ENCODE measurements at regions not wholly inside any gene's neighbourhood (a gene's known extent, or its start where the extent isn't known, plus 50 kb on each side); places are given as distances from the start of the nearest gene placed in this dataset.
"Not testable (repeated sequence)": the region's sequence is repeated elsewhere in the genome, so short reads cannot be mapped to it uniquely, and the experiment has no call there.

DNA sequence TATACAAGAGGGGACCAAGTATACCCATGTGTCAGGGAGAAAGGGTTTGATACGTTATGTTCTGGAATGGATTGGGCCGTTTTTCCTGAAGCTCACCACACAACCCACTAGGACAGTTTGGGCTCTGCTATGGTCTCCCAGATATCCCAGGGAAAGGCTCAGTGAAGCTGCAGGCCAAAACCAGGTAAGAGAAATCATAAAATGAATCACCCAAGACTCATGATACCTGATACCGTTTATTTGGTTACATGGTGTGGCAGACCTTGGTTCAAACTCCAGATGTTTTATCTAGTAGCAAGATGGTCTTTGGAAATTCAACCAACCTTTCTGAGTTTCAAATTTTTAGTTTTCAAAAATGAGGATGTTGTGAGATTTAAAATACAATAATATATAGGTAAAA is 177.6 kb downstream of the C12orf75 start:
- CTCF ChIA-PET = no interaction called here
- DNase-seq (ENCODE audit: unreplicated experiment) = no peak
- Mint-ChIP-seq H3K4me1 (ENCODE audit: insufficient read depth, unreplicated experiment) (peaks cover 7% of the 10 kb centered on the region), H3K36me3 (ENCODE audit: insufficient read depth, unreplicated experiment) (no peaks in the 10 kb centered on the region), H3K27ac (ENCODE audit: low read depth, unreplicated experiment) (no peak overlapping the region), H3K9me3 (ENCODE audit: unreplicated experiment) (no peaks in the 10 kb centered on the region), H3K27me3 (ENCODE audit: insufficient read depth, unreplicated experiment) (no peaks in the 10 kb centered on the region), H3K4me3 (ENCODE audit: unreplicated experiment) (no peak overlapping the region)
- TF ChIP-seq, protein P1, sequence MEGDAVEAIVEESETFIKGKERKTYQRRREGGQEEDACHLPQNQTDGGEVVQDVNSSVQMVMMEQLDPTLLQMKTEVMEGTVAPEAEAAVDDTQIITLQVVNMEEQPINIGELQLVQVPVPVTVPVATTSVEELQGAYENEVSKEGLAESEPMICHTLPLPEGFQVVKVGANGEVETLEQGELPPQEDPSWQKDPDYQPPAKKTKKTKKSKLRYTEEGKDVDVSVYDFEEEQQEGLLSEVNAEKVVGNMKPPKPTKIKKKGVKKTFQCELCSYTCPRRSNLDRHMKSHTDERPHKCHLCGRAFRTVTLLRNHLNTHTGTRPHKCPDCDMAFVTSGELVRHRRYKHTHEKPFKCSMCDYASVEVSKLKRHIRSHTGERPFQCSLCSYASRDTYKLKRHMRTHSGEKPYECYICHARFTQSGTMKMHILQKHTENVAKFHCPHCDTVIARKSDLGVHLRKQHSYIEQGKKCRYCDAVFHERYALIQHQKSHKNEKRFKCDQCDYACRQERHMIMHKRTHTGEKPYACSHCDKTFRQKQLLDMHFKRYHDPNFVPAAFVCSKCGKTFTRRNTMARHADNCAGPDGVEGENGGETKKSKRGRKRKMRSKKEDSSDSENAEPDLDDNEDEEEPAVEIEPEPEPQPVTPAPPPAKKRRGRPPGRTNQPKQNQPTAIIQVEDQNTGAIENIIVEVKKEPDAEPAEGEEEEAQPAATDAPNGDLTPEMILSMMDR (IDR thresholded peaks at IDR 0.05; ENCODE audit: unreplicated experiment) = no peak
- POLR2A ChIA-PET = interaction anchor here (0.9 to 1.3 kb wide), 2 partner anchors 10 to 22 kb away, joined by 3 read pairs; no protein-coding TSS in a partner anchor
- intact Hi-C loops (cut with micrococcal nuclease) = no loop called here
- no TSS peak for BruUV-seq (replicated peaks)

- ChIA-PET CTCF (interaction anchor here (0.7 kb wide), 1 partner anchor 288 kb away, joined by 4 read pairs; no protein-coding TSS in a partner anchor), POLR2A (no interaction called here)
- no peaks in the 10 kb centered on the region for H3K27me3 Mint-ChIP-seq (ENCODE audit: insufficient read depth, unreplicated experiment)
- no peak for DNase-seq (ENCODE audit: unreplicated experiment)
- no TSS peak for BruUV-seq (replicated peaks)
- no peak overlapping the region for H3K4me3 Mint-ChIP-seq (ENCODE audit: unreplicated experiment)
- intact Hi-C loops (cut with micrococcal nuclease) = no loop called here
- H3K9me3 Mint-ChIP-seq (ENCODE audit: unreplicated experiment) = no peaks in the 10 kb centered on the region
- no peaks in the 10 kb centered on the region for H3K36me3 Mint-ChIP-seq (ENCODE audit: insufficient read depth, unreplicated experiment)
- TF ChIP-seq, protein P1 (IDR thresholded peaks at IDR 0.05; ENCODE audit: unreplicated experiment) = no peak
- H3K4me1 Mint-ChIP-seq (ENCODE audit: insufficient read depth, unreplicated experiment) = peaks cover 7% of the 10 kb centered on the region
- H3K27ac Mint-ChIP-seq (ENCODE audit: low read depth, unreplicated experiment) = peak overlapping the region; percentile 3
These were observed 180.0 kb downstream of the C12orf75 start for GRCh38 chr12:105510526-105510925.

DNA sequence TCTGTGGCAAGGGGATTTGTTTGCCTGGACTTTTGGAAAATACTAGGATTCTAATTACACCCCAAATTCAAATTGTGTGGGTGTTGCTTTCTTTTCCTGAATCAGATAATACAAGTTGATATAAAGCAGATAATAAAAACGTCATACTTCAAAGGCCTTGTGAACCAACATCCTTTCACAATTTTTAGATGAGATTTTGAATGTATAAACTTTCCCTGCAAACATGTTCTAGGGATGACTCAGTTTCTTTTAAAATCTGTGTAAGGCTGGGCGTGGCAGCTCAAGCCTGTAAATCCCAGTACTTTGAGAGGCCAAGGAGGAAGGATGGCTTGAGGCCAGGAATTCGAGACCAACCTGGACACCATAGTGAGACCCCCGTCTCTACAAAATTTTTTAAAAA is 182.4 kb downstream of the C12orf75 start:
- H3K27ac Mint-ChIP-seq (ENCODE audit: low read depth, unreplicated experiment); DNase-seq (ENCODE audit: unreplicated experiment); CTCF ChIA-PET; BruUV-seq (replicated peaks); intact Hi-C loops (cut with micrococcal nuclease); H3K27me3 Mint-ChIP-seq (ENCODE audit: insufficient read depth, unreplicated experiment); H3K9me3 Mint-ChIP-seq (ENCODE audit: unreplicated experiment); H3K36me3 Mint-ChIP-seq (ENCODE audit: insufficient read depth, unreplicated experiment); H3K4me3 Mint-ChIP-seq (ENCODE audit: unreplicated experiment); H3K4me1 Mint-ChIP-seq (ENCODE audit: insufficient read depth, unreplicated experiment): not testable (repeated sequence)
- POLR2A ChIA-PET = interaction anchor here (0.9 kb wide), 1 partner anchor 27 kb away, joined by 3 read pairs; no protein-coding TSS in a partner anchor

DNA sequence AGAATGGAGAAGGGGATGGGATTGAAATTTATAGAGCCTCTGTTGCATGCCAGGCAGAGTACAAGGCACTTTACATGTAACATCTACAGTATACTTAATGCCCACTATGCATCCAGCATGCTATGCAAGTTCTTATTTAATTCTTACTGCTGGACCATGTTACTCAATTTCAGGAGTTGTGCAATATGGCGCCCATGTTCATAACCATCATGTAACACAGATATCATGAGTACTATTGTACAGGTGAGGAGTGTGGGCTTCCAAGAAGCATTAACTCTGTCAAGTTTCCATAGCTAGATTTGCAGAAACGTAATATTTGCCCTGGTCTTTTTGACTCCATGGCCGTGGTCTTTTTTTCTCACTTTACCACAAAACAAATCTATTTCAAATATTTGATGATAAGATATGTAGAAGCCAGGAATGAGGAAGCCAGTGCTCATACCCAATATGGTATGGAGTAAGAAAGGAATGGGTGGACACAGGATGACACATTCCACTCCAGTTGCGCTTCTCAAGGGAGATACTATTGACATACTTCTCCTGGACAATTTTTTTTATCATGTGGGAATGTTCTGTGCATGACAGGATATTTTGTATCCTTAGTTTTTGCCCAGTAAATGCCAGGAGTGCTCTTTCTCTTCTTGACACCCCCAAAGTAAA is 191.8 kb downstream of the C12orf75 start:
- no peaks in the 10 kb centered on the region for H3K27me3 Mint-ChIP-seq (ENCODE audit: insufficient read depth, unreplicated experiment)
- peak; percentile 1 for DNase-seq (ENCODE audit: unreplicated experiment)
- intact Hi-C loops (cut with micrococcal nuclease) = no loop called here
- ChIA-PET POLR2A (no interaction called here), CTCF (no interaction called here)
- H3K4me3 Mint-ChIP-seq (ENCODE audit: unreplicated experiment) = no peak overlapping the region
- H3K27ac Mint-ChIP-seq (ENCODE audit: low read depth, unreplicated experiment) = no peak overlapping the region
- H3K36me3 Mint-ChIP-seq (ENCODE audit: insufficient read depth, unreplicated experiment) = no peaks in the 10 kb centered on the region
- BruUV-seq (replicated peaks) = no TSS peak
- no peaks in the 10 kb centered on the region for H3K9me3 Mint-ChIP-seq (ENCODE audit: unreplicated experiment)
- TF ChIP-seq, protein P1 (IDR thresholded peaks at IDR 0.05; ENCODE audit: unreplicated experiment) = no peak
- no peaks in the 10 kb centered on the region for H3K4me1 Mint-ChIP-seq (ENCODE audit: insufficient read depth, unreplicated experiment)

Data from MCF 10A (cell line).